VCaP (cell line): ENCODE measurements at regions not wholly inside any gene's neighbourhood (a gene's known extent, or its start where the extent isn't known, plus 50 kb on each side); places are given as distances from the start of the nearest gene placed in this dataset.

Experiments used
- H3K27ac ChIP-seq: fragments of 450-650 bp; 2 replicates; pipeline ENCODE4 v1.5.1; 2017
- CTCF ChIP-seq: fragments of 450-650 bp; conservative IDR thresholded peaks from 2 replicates; pipeline ENCODE4 v1.5.1; 2017; ENCODE audit warnings: mild to moderate bottlenecking, moderate library complexity

- H3K27ac ChIP-seq = no peak overlapping the region
Measured at GRCh38 chr20:56985066-56985685, 281.3 kb downstream of the BMP7 start.

GRCh38 chr20:56986476-56986875 is 280.0 kb downstream of the BMP7 start:
- TF ChIP-seq CTCF = no peak
- no peak overlapping the region for H3K27ac ChIP-seq

More at GRCh38 chr20:56985066-56985685, 281.3 kb downstream of the BMP7 start:
- TF ChIP-seq CTCF = no peak

- no peak for TF ChIP-seq CTCF
- H3K27ac ChIP-seq = no peak overlapping the region
Measured at GRCh38 chr20:56986931-56987720, 279.3 kb downstream of the BMP7 start.

GRCh38 chr20:56987986-56988385 is 278.5 kb downstream of the BMP7 start:
- TF ChIP-seq CTCF = no peak
- no peak overlapping the region for H3K27ac ChIP-seq

- no peak for TF ChIP-seq CTCF
Measured at GRCh38 chr20:56988446-56988845, 278.0 kb downstream of the BMP7 start.

GRCh38 chr20:56989516-56989915 is 276.9 kb downstream of the BMP7 start:
- no peak for TF ChIP-seq CTCF
- H3K27ac ChIP-seq = no peak overlapping the region

More at GRCh38 chr20:56988446-56988845, 278.0 kb downstream of the BMP7 start:
- no peak overlapping the region for H3K27ac ChIP-seq

- TF ChIP-seq CTCF = no peak
- no peak overlapping the region for H3K27ac ChIP-seq
Measured at GRCh38 chr20:56993020-56993559, 273.4 kb downstream of the BMP7 start.
